HCT116 (cell line): ENCODE measurements at regions not wholly inside any gene's neighbourhood (a gene's known extent, or its start where the extent isn't known, plus 50 kb on each side); places are given as distances from the start of the nearest gene placed in this dataset.

ENCODE experiments used
- ATAC-seq: fragments of 200-7000 bp; cut with Tn5 transposase; 2 replicates; pipeline ENCODE4 v1.9.1; 2020; ENCODE audit warnings: mild to moderate bottlenecking, moderate library complexity
- BruUV-seq: library from RNA; stranded (reverse); fragments of 400-500 nt; replicated peaks from 2 replicates; lab custom pipeline; 2021; lab: Mats Ljungman, UMichigan
- CTCF ChIA-PET: fragments of 300-600 bp; sonication (Branson Sonifier 250); formaldehyde crosslinking; loops from one replicate; lab custom pipeline; 2021; ENCODE audit warnings: antibody characterized with exemption; lab: Charles Lee
- POLR2A ChIA-PET: fragments of 300-600, 350-600 bp; sonication (Branson Sonifier 250); formaldehyde crosslinking; loops from one replicate; lab custom pipeline; 2021; ENCODE audit warnings: antibody characterized with exemption; lab: Charles Lee
- RAD21 ChIA-PET, 2 experiments: fragments of 300-600 bp; sonication (Branson Sonifier 250); formaldehyde crosslinking; loops; one replicate each; lab custom pipeline; 2023; ENCODE audit warnings: low total read pairs in 2 of 2; ENCODE audit not compliant: uncharacterized antibody in 2 of 2, unreplicated experiment in 2 of 2, low non-redundant PET in 1 of 2; lab: Charles Lee
- DNase-seq: peaks from one replicate; pipeline ENCODE4 v3.0.0-alpha.2; 2010; ENCODE audit warnings: low read depth, low spot score
- H2AFZ ChIP-seq: fragments of 200-600 bp; shearing (Covaris generic), sonication (generic); 2 replicates; pipeline ENCODE4 v1.6.1; 2017; ENCODE audit warnings: low read depth, mixed run types, mixed read lengths, antibody characterized with exemption, low read length; ENCODE audit not compliant: poor library complexity, severe bottlenecking
- H3K27ac ChIP-seq: 2 replicates; pipeline ENCODE4 v1.5.1; 2012; ENCODE audit warnings: low read depth, low read length
- H3K27me3 ChIP-seq: fragments of 200-600 bp; sonication (generic); 2 replicates; pipeline ENCODE4 v1.6.1; 2016; ENCODE audit warnings: mixed run types, low read length, mixed read lengths; ENCODE audit not compliant: insufficient read depth
- H3K36me3 ChIP-seq, 2 experiments: fragments of 200-500 bp in 1 of 2; fragments of 200-600 bp in 1 of 2; sonication (Bioruptor generic) in 1 of 2; sonication (generic) in 1 of 2; 2 replicates each; pipeline versions ENCODE4 v1.5.1 to v1.6.1; 2014 to 2016; ENCODE audit warnings: low read length in 2 of 2, inconsistent platforms in 1 of 2, mixed read lengths in 1 of 2, mixed run types in 1 of 2; ENCODE audit not compliant: insufficient read depth in 2 of 2, control insufficient read depth in 1 of 2
- H3K4me1 ChIP-seq, 2 experiments: fragments of 200-600 bp in 1 of 2; sonication (generic) in 1 of 2; 2 replicates each; pipeline versions ENCODE4 v1.5.1 to v1.6.1; 2012 to 2017; ENCODE audit warnings: low read length in 2 of 2, inconsistent platforms in 1 of 2, mild to moderate bottlenecking in 1 of 2, mixed read lengths in 1 of 2, mixed run types in 1 of 2, moderate library complexity in 1 of 2; ENCODE audit not compliant: insufficient read depth in 2 of 2, control insufficient read depth in 1 of 2
- H3K4me2 ChIP-seq: fragments of 200-600 bp; sonication (generic); 2 replicates; pipeline ENCODE4 v1.6.1; 2017; ENCODE audit warnings: mixed run types, low read length, mixed read lengths
- H3K4me3 ChIP-seq, 2 experiments: fragments of 200-600 bp in 1 of 2; sonication (generic) in 1 of 2; replicated peaks in 1 of 2; 2 replicates each; pipeline ENCODE4 v1.5.1; 2011 to 2016; ENCODE audit warnings: low read length in 2 of 2, control low read depth in 1 of 2, low read depth in 1 of 2, mild to moderate bottlenecking in 1 of 2, mixed read lengths in 1 of 2, mixed run types in 1 of 2
- H3K79me2 ChIP-seq: fragments of 200-600 bp; sonication (generic); 2 replicates; pipeline ENCODE4 v1.6.1; 2017; ENCODE audit warnings: mild to moderate bottlenecking, mixed run types, low read length, moderate library complexity, mixed read lengths; ENCODE audit not compliant: insufficient read depth
- H3K9ac ChIP-seq: fragments of 200-600 bp; sonication (generic); 2 replicates; pipeline ENCODE4 v1.6.1; 2016; ENCODE audit warnings: low read length, mixed read lengths
- H3K9me2 ChIP-seq: fragments of 200-600 bp; sonication (generic), shearing (Covaris generic); 2 replicates; pipeline ENCODE4 v1.6.1; 2017; ENCODE audit warnings: mixed run types, mild to moderate bottlenecking, moderate library complexity; ENCODE audit not compliant: insufficient read depth
- H3K9me3 ChIP-seq, 2 experiments: fragments of 200-500 bp in 1 of 2; fragments of 200-600 bp in 1 of 2; sonication (Bioruptor generic) in 1 of 2; sonication (generic) in 1 of 2; 2 replicates each; pipeline ENCODE4 v1.6.1; 2014 to 2017; ENCODE audit warnings: low read length in 2 of 2, mixed read lengths in 2 of 2, inconsistent platforms in 1 of 2, low read depth in 1 of 2, mild to moderate bottlenecking in 1 of 2, mixed run types in 1 of 2, moderate library complexity in 1 of 2; ENCODE audit not compliant: control insufficient read depth in 1 of 2, insufficient read depth in 1 of 2
- H4K20me1 ChIP-seq: fragments of 200-600 bp; sonication (generic), shearing (Covaris generic); 2 replicates; pipeline ENCODE4 v1.6.1; 2017; ENCODE audit warnings: mixed run types, mild to moderate bottlenecking, moderate library complexity; ENCODE audit not compliant: insufficient read depth
- EGR1 ChIP-seq: IDR thresholded peaks from 2 replicates; pipeline ENCODE4 v1.6.1; 2012; ENCODE audit warnings: low read depth
- ELF1 ChIP-seq: IDR thresholded peaks from 2 replicates; pipeline ENCODE4 v1.6.1; 2012; ENCODE audit warnings: low read depth, borderline replicate concordance
- EZH2 ChIP-seq: fragments of 200-600 bp; sonication (generic); IDR thresholded peaks from 2 replicates; pipeline ENCODE4 v1.6.1; 2017; ENCODE audit warnings: antibody characterized with exemption, mixed run types
- POLR2AphosphoS5 ChIP-seq: IDR thresholded peaks from 2 replicates; pipeline ENCODE4 v1.6.1; 2011; ENCODE audit warnings: mild to moderate bottlenecking, low read depth, low read length, moderate library complexity
- RAD21 ChIP-seq: IDR thresholded peaks from 2 replicates; pipeline ENCODE4 v1.6.1; 2012; ENCODE audit warnings: low read depth, mild to moderate bottlenecking
- REST ChIP-seq: IDR thresholded peaks from 2 replicates; pipeline ENCODE4 v1.6.1; 2012; ENCODE audit warnings: low read depth
- SIN3A ChIP-seq: IDR thresholded peaks from 2 replicates; pipeline ENCODE4 v1.6.1; 2012; ENCODE audit warnings: low read depth
- ZNF274 ChIP-seq: fragments of 200-500 bp; sonication (Bioruptor generic); IDR thresholded peaks from 2 replicates; pipeline ENCODE4 v1.6.1; 2014; ENCODE audit warnings: mild to moderate bottlenecking, low read depth, low read length, inconsistent platforms
- intact Hi-C: fragments of 100-400 bp; cut with micrococcal nuclease; formaldehyde crosslinking; loops from 2 replicates; pipeline ENCODE4 v1.10.0; 2022
- TF ChIP-seq, protein P1 (sequence below): IDR thresholded peaks from 2 replicates; pipeline ENCODE4 v1.6.1; 2011; ENCODE audit warnings: mild to moderate bottlenecking, low read length, moderate library complexity; ENCODE audit not compliant: insufficient replicate concordance; ENCODE audit errors: extremely low read depth

- RAD21 ChIA-PET = no interaction called here
- POLR2A ChIA-PET = no interaction called here
- no TSS peak for BruUV-seq
- no peak for TF ChIP-seq EGR1
- no peak for TF ChIP-seq ELF1
- TF ChIP-seq, protein P1, sequence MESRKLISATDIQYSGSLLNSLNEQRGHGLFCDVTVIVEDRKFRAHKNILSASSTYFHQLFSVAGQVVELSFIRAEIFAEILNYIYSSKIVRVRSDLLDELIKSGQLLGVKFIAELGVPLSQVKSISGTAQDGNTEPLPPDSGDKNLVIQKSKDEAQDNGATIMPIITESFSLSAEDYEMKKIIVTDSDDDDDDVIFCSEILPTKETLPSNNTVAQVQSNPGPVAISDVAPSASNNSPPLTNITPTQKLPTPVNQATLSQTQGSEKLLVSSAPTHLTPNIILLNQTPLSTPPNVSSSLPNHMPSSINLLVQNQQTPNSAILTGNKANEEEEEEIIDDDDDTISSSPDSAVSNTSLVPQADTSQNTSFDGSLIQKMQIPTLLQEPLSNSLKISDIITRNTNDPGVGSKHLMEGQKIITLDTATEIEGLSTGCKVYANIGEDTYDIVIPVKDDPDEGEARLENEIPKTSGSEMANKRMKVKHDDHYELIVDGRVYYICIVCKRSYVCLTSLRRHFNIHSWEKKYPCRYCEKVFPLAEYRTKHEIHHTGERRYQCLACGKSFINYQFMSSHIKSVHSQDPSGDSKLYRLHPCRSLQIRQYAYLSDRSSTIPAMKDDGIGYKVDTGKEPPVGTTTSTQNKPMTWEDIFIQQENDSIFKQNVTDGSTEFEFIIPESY = no peak
- no peak for TF ChIP-seq SIN3A
- no peak for TF ChIP-seq POLR2AphosphoS5
- TF ChIP-seq ZNF274 = no peak
- TF ChIP-seq RAD21 = no peak
- no peak for TF ChIP-seq REST
- TF ChIP-seq EZH2 = no peak
- CTCF ChIA-PET = no interaction called here
- ATAC-seq (no peak), DNase-seq (no peak)
- no peaks in the 10 kb centered on the region for H3K9me2 ChIP-seq
- H4K20me1 ChIP-seq = no peaks in the 10 kb centered on the region
- H3K9ac ChIP-seq = no peak overlapping the region
- H3K4me2 ChIP-seq = no peak overlapping the region
- H2AFZ ChIP-seq = no peak overlapping the region
- no peaks in the 10 kb centered on the region for H3K36me3 ChIP-seq
- no peak overlapping the region for H3K4me3 ChIP-seq
- no peak overlapping the region for H3K27ac ChIP-seq
- no peaks in the 10 kb centered on the region for H3K9me3 ChIP-seq
- no peaks in the 10 kb centered on the region for H3K4me1 ChIP-seq
- no peaks in the 10 kb centered on the region for H3K27me3 ChIP-seq
- intact Hi-C loops = no loop called here
- no peaks in the 10 kb centered on the region for H3K79me2 ChIP-seq
Measured at GRCh38 chr12:38527631-38528030, 211.1 kb downstream of the ALG10B start.
